Motor neuron (in vitro differentiated cells): ENCODE measurements at regions not wholly inside any gene's neighbourhood (a gene's known extent, or its start where the extent isn't known, plus 50 kb on each side); places are given as distances from the start of the nearest gene placed in this dataset.
A peak's percentile ranks its signal among the peaks of the same experiment; 100 is the strongest.

Experiments used
- ATAC-seq, 8 experiments: fragments of 200-7000 bp; cut with Tn5 transposase; replicated peaks in 6 of 8; 2 replicates each; pipeline ENCODE4 v1.8.0; 2021; ENCODE audit warnings: mild to moderate bottlenecking in 8 of 8, moderate library complexity in 8 of 8
- H3K27ac ChIP-seq, 2 donors: fragments of 250-450 bp; sonication (Bioruptor Pico); 2 replicates each; pipeline ENCODE4 v1.9.0; 2021; ENCODE audit warnings: antibody characterized with exemption in 2 of 2, mild to moderate bottlenecking in 2 of 2, moderate library complexity in 1 of 2
- H3K4me1 ChIP-seq, 2 donors: fragments of 250-450 bp; sonication (Bioruptor Pico); replicated peaks in 1 of 2; 2 replicates each; pipeline ENCODE4 v1.6.1; 2021; ENCODE audit warnings: antibody characterized with exemption in 2 of 2, mild to moderate bottlenecking in 2 of 2, moderate library complexity in 1 of 2
- H3K4me3 ChIP-seq, 5 donors: fragments of 250-450 bp; sonication (Bioruptor Pico); 2 replicates each; pipeline ENCODE4 v1.9.0; 2021; ENCODE audit warnings: antibody characterized with exemption in 5 of 5, mild to moderate bottlenecking in 5 of 5, moderate library complexity in 4 of 5
- WGBS, 10 experiments: fragments of 450-650 bp; shearing (Covaris generic); methylation state at CpG; one replicate each; pipeline ENCODE4 v1.0.0; 2022; 5-methylcytosine and 5-hydroxymethylcytosine counted together
- in situ Hi-C, 9 experiments: fragments of 400-800 bp; cut with MboI; loops; one replicate each; pipeline ENCODE4 v1.15.0; 2021; ENCODE audit warnings: low sequenced_read_pairs in 9 of 9, low pct_unique_long_range_greater_than_20kb in 2 of 9; ENCODE audit not compliant: unreplicated experiment in 9 of 9

- H3K27ac ChIP-seq: no peak overlapping the region
- H3K4me3 ChIP-seq: no peak overlapping the region
- no peaks in the 10 kb centered on the region for H3K4me1 ChIP-seq
- WGBS, 10 experiments: 63 to 97% (median 81%) methylated on average over 3 to 5 of the region's 5 CpGs
- ATAC-seq: no peak
- in situ Hi-C loops: no loop called here
Observed at GRCh38 chr20:60553095-60553494, 594.9 kb downstream of the CDH26 start.

- ATAC-seq: no peak
- WGBS, 10 experiments: 20 to 100% (median 83%) methylated on average over 1 to 3 of the region's 3 CpGs; no CpG with 5 or more reads in 3 of the 10 experiments
- no peak overlapping the region for H3K27ac ChIP-seq
- peaks cover 13 to 24% of the 10 kb centered on the region in 2 donors for H3K4me1 ChIP-seq
- no peak overlapping the region for H3K4me3 ChIP-seq
- in situ Hi-C loops: no loop called here
Observed at GRCh38 chr20:60558486-60558885, 600.3 kb downstream of the CDH26 start.

GRCh38 chr20:60559462-60559861, 601.2 kb downstream of the CDH26 start:
- peaks cover 13 to 24% of the 10 kb centered on the region in 2 donors for H3K4me1 ChIP-seq
- ATAC-seq: peak in 5 of 8 experiments; percentile 25 to 54 (median 42)
- no peak overlapping the region for H3K27ac ChIP-seq
- in situ Hi-C loops: no loop called here
- no peak overlapping the region for H3K4me3 ChIP-seq
- WGBS, 10 experiments: 0 to 100% (median 27%) methylated on average over 1 to 3 of the region's 7 CpGs; no CpG with 5 or more reads in 3 of the 10 experiments

GRCh38 chr20:60561052-60561451, 602.8 kb downstream of the CDH26 start:
- Histone ChIP-seq H3K27ac (no peak overlapping the region), H3K4me1 (peaks cover 15 to 34% of the 10 kb centered on the region in 2 donors), H3K4me3 (no peak overlapping the region)
- ATAC-seq: peak in 5 of 8 experiments; percentile 22 to 73 (median 67)
- in situ Hi-C loops: no loop called here
- WGBS, 10 experiments: 7 to 50% (median 13%) methylated on average over 1 to 3 of the region's 3 CpGs; no CpG with 5 or more reads in 6 of the 10 experiments

DNA sequence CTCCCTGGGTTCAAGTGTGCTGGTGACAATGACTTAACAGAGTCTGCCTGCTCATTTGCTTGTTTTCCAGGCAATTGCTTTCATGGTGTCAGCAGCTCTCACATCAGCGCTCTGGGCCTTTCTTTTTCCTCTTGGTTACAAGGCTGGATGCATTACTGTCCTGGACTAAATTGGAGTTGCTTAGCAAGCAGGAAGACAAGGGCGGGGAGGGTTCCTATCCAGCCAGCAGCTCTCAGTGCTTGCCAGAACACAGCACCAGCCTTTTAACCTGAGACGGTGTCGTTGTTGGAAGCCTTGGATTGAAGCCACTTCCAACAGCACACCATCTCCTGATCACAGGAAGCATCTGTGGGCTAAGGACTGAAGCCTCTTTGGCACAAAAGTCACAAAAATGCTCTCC, 606.9 kb downstream of the CDH26 start:
- Histone ChIP-seq H3K27ac (no peak overlapping the region), H3K4me3 (no peak overlapping the region), H3K4me1 (peaks cover 15 to 30% of the 10 kb centered on the region in 2 donors)
- peak in 7 of 8 experiments; percentile 40 to 75 (median 62) for ATAC-seq
- in situ Hi-C loops: no loop called here
- WGBS, 10 experiments: 10 to 67% (median 40%) methylated on average over 1 to 3 of the region's 4 CpGs; no CpG with 5 or more reads in 1 of the 10 experiments

GRCh38 chr20:60565551-60565950, 607.3 kb downstream of the CDH26 start:
- peaks cover 20 to 26% of the 10 kb centered on the region in 2 donors for H3K4me1 ChIP-seq
- in situ Hi-C loops: no loop called here
- H3K4me3 ChIP-seq: no peak overlapping the region
- no peak overlapping the region for H3K27ac ChIP-seq
- WGBS, 10 experiments: 0 to 100% (median 52%) methylated on average over 1 to 5 of the region's 5 CpGs; no CpG with 5 or more reads in 2 of the 10 experiments
- ATAC-seq: peak in 2 of 8 experiments; percentile 79 to 87

DNA sequence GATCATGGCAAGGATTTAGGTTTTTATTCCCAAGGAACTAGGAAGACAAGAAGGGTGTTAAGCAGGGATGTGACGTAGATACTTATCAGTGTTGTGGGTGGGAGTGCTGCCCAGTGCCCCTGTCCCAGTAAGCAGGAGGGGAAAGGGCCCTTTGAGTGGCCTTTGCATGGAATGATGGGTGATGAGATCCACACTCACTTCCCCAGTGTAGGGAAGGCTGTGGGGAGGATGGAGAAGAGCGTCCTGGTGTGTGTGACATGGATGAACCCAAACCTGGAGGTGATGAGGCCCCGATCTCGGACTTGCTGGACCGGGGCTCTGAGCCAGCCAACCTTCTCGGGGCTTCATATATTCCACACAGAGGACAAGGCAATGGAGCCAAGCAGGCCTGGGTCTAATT, 610.9 kb downstream of the CDH26 start:
- Histone ChIP-seq H3K4me1 (peaks cover 10 to 18% of the 10 kb centered on the region in 2 donors), H3K27ac (no peak overlapping the region), H3K4me3 (no peak overlapping the region)
- ATAC-seq: no peak
- 82 to 100% (median 100%) methylated on average over 1 to 5 of the region's 6 CpGs; no CpG with 5 or more reads in 5 of the 10 experiments for WGBS, 10 experiments
- in situ Hi-C loops: no loop called here

DNA sequence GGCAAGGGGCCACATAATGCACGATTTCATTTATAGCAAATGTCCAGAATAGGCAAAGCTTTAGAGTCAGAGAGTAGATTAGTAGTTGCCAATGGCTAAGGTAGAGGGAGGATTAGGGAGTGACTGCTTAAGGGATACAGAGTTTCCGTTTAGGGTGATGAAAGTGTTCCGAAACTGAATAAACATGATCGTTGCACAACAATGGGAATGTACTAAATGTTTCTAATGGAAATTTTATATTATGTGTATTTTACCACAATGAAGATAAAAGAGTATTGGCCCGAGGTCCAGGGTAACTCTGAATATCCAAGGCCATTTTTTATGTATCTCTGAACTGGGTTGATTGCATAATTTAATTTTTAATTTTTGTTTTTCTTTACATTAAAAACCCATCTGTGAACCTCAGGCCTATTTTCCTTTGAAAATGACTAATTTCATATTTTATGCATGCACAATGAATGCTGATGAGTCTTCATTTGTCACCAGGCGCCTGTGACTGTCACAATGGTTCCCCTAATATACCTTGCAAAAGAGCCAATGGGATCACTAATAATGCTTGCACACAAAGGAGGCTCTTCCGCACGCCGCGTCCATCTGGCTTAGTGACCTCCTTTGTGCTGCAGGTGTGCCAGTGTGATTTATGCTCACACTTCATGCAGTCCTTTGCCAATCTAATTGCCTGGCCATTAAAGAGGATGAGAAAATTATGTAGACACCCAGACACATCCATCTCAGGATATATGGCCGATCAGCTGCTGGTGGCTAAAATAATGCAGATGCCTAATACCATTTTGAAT, 612.5 kb downstream of the CDH26 start:
- WGBS, 10 experiments: 20 to 89% (median 63%) methylated on average over 1 to 10 of the region's 11 CpGs
- Histone ChIP-seq H3K27ac (no peak overlapping the region), H3K4me1 (peaks cover under 1 to 15% of the 10 kb centered on the region in 2 donors), H3K4me3 (no peak overlapping the region)
- ATAC-seq: peak in 7 of 8 experiments; percentile 18 to 99 (median 85)
- in situ Hi-C loops: no loop called here

- WGBS, 10 experiments: 39 to 93% (median 82%) methylated on average over 1 to 4 of the region's 4 CpGs; no CpG with 5 or more reads in 1 of the 10 experiments
- no peak overlapping the region for H3K4me3 ChIP-seq
- peaks cover 0 to 15% of the 10 kb centered on the region in 2 donors for H3K4me1 ChIP-seq
- ATAC-seq: no peak
- in situ Hi-C loops: no loop called here
- no peak overlapping the region for H3K27ac ChIP-seq
Observed at GRCh38 chr20:60573003-60573680, 614.9 kb downstream of the CDH26 start.

DNA sequence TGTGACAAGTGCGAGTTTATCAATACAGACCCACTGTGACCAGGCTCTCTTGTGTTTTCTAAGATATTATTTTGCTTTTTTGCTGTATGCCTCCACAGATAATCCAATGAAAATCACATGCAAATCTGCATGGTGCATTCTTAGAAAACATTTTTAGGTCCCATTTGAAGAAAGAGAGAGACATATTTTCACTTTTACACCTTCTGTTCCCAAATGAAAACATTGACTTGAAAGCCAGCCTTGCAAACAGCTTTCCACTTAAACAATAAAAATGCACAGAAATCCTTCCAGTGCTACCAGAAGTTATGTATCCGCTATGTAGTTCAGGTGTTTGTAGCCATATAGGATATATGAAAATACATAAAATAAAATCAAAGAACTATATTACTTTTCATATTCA, 618.0 kb downstream of the CDH26 start:
- in situ Hi-C loops: no loop called here
- ATAC-seq: no peak
- Histone ChIP-seq H3K27ac (no peak overlapping the region), H3K4me1 (peaks cover 0 to 26% of the 10 kb centered on the region in 2 donors), H3K4me3 (no peak overlapping the region)
- WGBS, 10 experiments: 50 to 100% (median 90%) methylated on average over 2 of the region's 2 CpGs; no CpG with 5 or more reads in 1 of the 10 experiments

DNA sequence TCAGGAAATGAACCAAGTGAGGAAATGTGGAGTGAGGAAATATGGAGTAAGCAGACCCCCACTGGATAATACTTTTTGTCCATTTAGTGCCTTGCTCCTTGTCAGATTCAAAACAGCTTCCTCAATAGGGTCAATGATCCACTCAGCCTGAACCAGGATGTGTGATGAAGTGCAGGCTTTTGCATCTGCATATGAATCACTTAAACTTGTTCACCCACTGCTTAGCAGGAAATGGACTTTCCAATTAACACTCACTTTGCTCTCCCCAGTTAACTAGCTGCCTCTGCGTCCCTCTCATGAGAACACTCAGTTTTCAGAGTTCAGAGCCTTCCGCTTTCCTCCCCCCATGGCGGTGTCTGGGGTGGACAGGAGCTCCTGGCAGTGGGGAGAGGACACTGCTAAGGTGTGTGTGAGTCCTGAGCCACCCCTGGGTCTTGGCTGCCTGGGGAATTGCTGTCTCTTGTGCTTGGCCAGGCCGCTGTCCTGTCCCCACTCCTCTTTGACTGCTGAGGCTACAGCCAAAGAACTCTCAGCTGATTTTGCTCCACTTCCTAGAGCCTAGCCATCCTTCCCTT, 621.8 kb downstream of the CDH26 start:
- ATAC-seq: peak in 5 of 8 experiments; percentile 17 to 61 (median 41)
- in situ Hi-C loops: no loop called here
- Histone ChIP-seq H3K27ac (no peak overlapping the region), H3K4me3 (no peak overlapping the region), H3K4me1 (peaks cover 5 to 33% of the 10 kb centered on the region in 2 donors)
- WGBS, 10 experiments: 20 to 55% (median 48%) methylated on average over 1 to 2 of the region's 4 CpGs; no CpG with 5 or more reads in 6 of the 10 experiments

DNA sequence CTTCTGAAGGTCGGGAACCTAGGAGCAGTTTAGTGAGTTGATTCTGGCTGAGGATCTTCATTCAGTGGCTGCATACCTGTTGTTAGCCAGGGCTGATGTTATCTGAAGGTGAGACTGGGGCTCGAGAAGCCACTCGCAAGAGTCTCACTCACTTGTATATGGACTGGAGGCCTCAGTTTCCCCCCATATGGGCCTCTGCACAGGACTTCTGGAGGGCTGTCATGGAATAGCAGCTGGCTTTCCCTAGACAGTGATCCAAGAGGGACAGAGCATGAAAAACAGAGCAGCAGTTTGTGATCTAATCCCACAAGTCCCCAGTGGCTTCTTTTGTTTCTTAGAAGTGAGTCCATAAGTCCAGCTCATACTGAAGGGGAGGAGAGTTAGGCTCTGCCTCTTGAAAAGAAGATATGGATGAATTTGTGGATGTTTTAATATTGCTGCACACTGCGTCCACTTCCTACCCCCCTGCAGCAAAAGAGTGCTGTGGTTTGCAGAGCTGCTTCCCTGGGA, 623.4 kb downstream of the CDH26 start:
- H3K4me3 ChIP-seq: no peak overlapping the region
- in situ Hi-C loops: no loop called here
- WGBS, 10 experiments: 0 to 93% (median 41%) methylated on average over 1 to 3 of the region's 4 CpGs; no CpG with 5 or more reads in 2 of the 10 experiments
- H3K4me1 ChIP-seq: peaks cover 10 to 42% of the 10 kb centered on the region in 2 donors
- peak in 1 of 8 experiments; percentile 46 for ATAC-seq
- no peak overlapping the region for H3K27ac ChIP-seq

DNA sequence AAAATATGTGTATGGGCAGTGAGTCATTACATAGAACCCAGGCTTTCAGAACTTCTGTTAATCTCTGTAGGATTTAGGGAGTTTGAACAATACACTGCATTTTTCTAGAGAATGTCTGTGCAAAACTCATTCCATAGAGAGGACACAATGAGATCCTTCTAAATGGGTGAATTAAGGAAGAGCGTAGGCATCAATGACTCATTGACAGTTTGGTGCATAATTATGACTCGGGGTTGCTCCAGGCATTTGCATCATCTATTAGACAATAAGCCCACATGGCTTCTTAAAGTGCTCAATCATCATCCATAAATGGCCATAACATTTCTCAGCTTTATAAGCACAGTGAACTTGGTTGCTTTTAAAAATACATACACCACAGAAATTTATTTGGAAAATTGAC, 625.5 kb downstream of the CDH26 start:
- Histone ChIP-seq H3K27ac (no peak overlapping the region), H3K4me1 (peaks cover 12 to 43% of the 10 kb centered on the region in 2 donors), H3K4me3 (no peak overlapping the region)
- 0 to 51% (median 39%) methylated on average over 1 to 2 of the region's 2 CpGs; no CpG with 5 or more reads in 3 of the 10 experiments for WGBS, 10 experiments
- peak; percentile 63 to 89 (median 76) for ATAC-seq
- in situ Hi-C loops: no loop called here
